ENCODE measurements at regions not wholly inside any gene's neighbourhood (a gene's known extent, or its start where the extent isn't known, plus 50 kb on each side); places are given as distances from the start of the nearest gene placed in this dataset.

- no peak for TF ChIP-seq POLR2A (IDR thresholded peaks at IDR 0.05)
- TF ChIP-seq, protein P1, sequence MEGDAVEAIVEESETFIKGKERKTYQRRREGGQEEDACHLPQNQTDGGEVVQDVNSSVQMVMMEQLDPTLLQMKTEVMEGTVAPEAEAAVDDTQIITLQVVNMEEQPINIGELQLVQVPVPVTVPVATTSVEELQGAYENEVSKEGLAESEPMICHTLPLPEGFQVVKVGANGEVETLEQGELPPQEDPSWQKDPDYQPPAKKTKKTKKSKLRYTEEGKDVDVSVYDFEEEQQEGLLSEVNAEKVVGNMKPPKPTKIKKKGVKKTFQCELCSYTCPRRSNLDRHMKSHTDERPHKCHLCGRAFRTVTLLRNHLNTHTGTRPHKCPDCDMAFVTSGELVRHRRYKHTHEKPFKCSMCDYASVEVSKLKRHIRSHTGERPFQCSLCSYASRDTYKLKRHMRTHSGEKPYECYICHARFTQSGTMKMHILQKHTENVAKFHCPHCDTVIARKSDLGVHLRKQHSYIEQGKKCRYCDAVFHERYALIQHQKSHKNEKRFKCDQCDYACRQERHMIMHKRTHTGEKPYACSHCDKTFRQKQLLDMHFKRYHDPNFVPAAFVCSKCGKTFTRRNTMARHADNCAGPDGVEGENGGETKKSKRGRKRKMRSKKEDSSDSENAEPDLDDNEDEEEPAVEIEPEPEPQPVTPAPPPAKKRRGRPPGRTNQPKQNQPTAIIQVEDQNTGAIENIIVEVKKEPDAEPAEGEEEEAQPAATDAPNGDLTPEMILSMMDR (IDR thresholded peaks at IDR 0.05 in 4 of 5, conservative IDR thresholded peaks at IDR 0.05 in 1 of 5): no peak
These were observed 118.8 kb upstream of the SMIM23 start for GRCh38 chr5:171666815-171667214.

Data from gastrocnemius medialis (tissue), 4 donors.